ENCODE measurements at regions not wholly inside any gene's neighbourhood (a gene's known extent, or its start where the extent isn't known, plus 50 kb on each side); places are given as distances from the start of the nearest gene placed in this dataset.

DNA sequence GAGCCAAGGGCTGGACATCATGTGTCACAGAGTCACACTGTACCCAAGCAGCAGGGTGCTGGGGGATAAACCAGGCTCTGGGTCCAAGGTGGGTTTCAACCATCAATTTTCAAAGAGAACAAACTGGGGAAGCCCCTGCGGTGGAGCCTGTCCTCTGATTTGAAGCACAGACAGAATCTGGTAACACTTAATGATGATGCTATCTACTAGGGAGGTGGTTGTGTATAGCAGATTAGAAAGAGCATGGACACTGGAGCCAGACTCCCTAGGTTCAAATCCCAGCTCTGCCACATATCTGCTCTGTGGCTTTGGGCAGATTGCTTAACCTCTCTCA is 204.9 kb upstream of the ZMIZ1 start:
- TF ChIP-seq, protein P1, sequence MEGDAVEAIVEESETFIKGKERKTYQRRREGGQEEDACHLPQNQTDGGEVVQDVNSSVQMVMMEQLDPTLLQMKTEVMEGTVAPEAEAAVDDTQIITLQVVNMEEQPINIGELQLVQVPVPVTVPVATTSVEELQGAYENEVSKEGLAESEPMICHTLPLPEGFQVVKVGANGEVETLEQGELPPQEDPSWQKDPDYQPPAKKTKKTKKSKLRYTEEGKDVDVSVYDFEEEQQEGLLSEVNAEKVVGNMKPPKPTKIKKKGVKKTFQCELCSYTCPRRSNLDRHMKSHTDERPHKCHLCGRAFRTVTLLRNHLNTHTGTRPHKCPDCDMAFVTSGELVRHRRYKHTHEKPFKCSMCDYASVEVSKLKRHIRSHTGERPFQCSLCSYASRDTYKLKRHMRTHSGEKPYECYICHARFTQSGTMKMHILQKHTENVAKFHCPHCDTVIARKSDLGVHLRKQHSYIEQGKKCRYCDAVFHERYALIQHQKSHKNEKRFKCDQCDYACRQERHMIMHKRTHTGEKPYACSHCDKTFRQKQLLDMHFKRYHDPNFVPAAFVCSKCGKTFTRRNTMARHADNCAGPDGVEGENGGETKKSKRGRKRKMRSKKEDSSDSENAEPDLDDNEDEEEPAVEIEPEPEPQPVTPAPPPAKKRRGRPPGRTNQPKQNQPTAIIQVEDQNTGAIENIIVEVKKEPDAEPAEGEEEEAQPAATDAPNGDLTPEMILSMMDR (IDR thresholded peaks at IDR 0.05 in 4 of 5, conservative IDR thresholded peaks at IDR 0.05 in 1 of 5): no peak
- no peak for TF ChIP-seq POLR2A (IDR thresholded peaks at IDR 0.05)

All from gastrocnemius medialis (tissue), 4 donors.